Spleen (tissue), 11 donors: ENCODE measurements at regions not wholly inside any gene's neighbourhood (a gene's known extent, or its start where the extent isn't known, plus 50 kb on each side); places are given as distances from the start of the nearest gene placed in this dataset.

Experiments used
- DNase-seq: peaks from one replicate; pipeline ENCODE4 v3.0.0-alpha.2; 2020
- H3K27ac ChIP-seq, 8 donors: fragments of 200-600 bp; sonication (generic) in 7 of 8; 1 replicate in 4 of 8; 2 replicates in 4 of 8; pipeline versions ENCODE4 v1.5.0 to v1.8.0; 2016 to 2021; ENCODE audit warnings: inconsistent platforms in 4 of 8, mild to moderate bottlenecking in 4 of 8, moderate library complexity in 1 of 8
- H3K27me3 ChIP-seq, 7 donors: fragments of 200-600 bp; sonication (generic) in 6 of 7; replicated peaks in 1 of 7; 1 replicate in 4 of 7; 2 replicates in 3 of 7; pipeline versions ENCODE4 v1.5.0 to v1.8.0; 2016 to 2021; ENCODE audit warnings: inconsistent platforms in 3 of 7, mild to moderate bottlenecking in 1 of 7
- H3K36me3 ChIP-seq, 6 donors: fragments of 200-600 bp; sonication (generic) in 5 of 6; 1 replicate in 4 of 6; 2 replicates in 2 of 6; pipeline versions ENCODE4 v1.5.0 to v1.8.0; 2016 to 2021; ENCODE audit warnings: inconsistent platforms in 2 of 6
- H3K4me1 ChIP-seq, 6 donors: fragments of 200-600 bp; sonication (generic) in 5 of 6; 1 replicate in 3 of 6; 2 replicates in 3 of 6; pipeline versions ENCODE4 v1.5.0 to v1.8.0; 2016 to 2021; ENCODE audit warnings: inconsistent platforms in 3 of 6
- H3K4me3 ChIP-seq, 8 donors: fragments of 200-600 bp; sonication (generic) in 7 of 8; 1 replicate in 4 of 8; 2 replicates in 4 of 8; pipeline versions ENCODE4 v1.5.0 to v1.8.0; 2016 to 2021; ENCODE audit warnings: inconsistent platforms in 4 of 8, mild to moderate bottlenecking in 4 of 8, moderate library complexity in 2 of 8
- H3K9me3 ChIP-seq, 8 donors: fragments of 200-600 bp; sonication (generic) in 7 of 8; 1 replicate in 4 of 8; 2 replicates in 4 of 8; pipeline versions ENCODE4 v1.5.0 to v1.8.0; 2016 to 2021; ENCODE audit warnings: inconsistent platforms in 4 of 8
- POLR2A ChIP-seq, 3 donors: fragments of 450-650 bp; IDR thresholded peaks; one replicate each; pipeline ENCODE4 v1.5.1; 2017; ENCODE audit warnings: antibody characterized with exemption in 3 of 3, mild to moderate bottlenecking in 1 of 3
- POLR2AphosphoS5 ChIP-seq, 3 donors: sonication (generic); formaldehyde crosslinking; IDR thresholded peaks; one replicate each; pipeline ENCODE4 v1.5.1; 2017; ENCODE audit warnings: antibody characterized with exemption in 3 of 3
- whole genome bisulfite sequencing, 5 donors: extraction: QIAGEN DNeasy Blood & Tissue Kit in 3 of 5; methylation state at CpG; one replicate each; pipeline versions ENCODE4 v1.1.5 to v1.1.7; 2013 to 2018; 5-methylcytosine and 5-hydroxymethylcytosine counted together
- intact Hi-C: fragments of 100-400 bp; cut with DNase I; formaldehyde crosslinking; loops from one replicate; pipeline ENCODE4 v1.15.0; 2023; ENCODE audit warnings: low total_unique reads
- TF ChIP-seq, protein P1 (sequence below), 11 experiments: fragments of 200-600 bp in 7 of 11; fragments of 450-650 bp in 4 of 11; sonication (generic) in 4 of 11; IDR thresholded peaks in 8 of 11; conservative IDR thresholded peaks in 3 of 11; 1 replicate in 7 of 11; 2 replicates in 4 of 11; pipeline versions ENCODE4 v1.4.0 to v1.8.0; 2016 to 2021; ENCODE audit warnings: antibody characterized with exemption in 11 of 11, inconsistent platforms in 4 of 11, mild to moderate bottlenecking in 1 of 11
- donor health status: healthy with polysubstance abuse.
- donor health status: DM: no; HTN: no; CAD: no; lungs with moderate emphysema.
- donor health status: DM: no; HTN: no; CAD: no.
- donor health status: Bipolar disorder and iron deficiency.
- donor health status: healthy.
- donor health status: DM: no; HTN: no; CAD: no.
- donor health status: DM: yes; HTN: yes; CAD: no.

DNA sequence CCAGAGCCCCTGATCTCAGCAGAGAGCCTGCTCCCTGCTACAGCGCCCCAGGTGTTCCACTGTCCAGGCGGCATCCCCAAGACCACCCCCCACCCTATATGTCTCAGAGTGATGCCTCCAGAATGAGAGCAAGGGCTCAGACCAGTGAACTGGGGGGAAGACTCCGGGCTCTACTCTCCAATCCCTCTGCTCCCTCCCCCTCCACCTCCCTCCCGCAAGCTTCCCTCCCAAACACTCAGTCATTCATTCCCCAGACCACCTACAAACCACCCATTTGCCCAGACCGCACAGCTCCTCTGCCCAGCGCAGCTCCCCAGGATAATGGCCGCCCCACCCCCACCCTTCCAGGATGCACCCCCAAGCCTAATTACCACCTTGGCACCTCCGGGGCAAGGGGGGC, 59.4 kb upstream of the TAC4 start:
- no peaks in the 10 kb centered on the region for H3K9me3 ChIP-seq

DNA sequence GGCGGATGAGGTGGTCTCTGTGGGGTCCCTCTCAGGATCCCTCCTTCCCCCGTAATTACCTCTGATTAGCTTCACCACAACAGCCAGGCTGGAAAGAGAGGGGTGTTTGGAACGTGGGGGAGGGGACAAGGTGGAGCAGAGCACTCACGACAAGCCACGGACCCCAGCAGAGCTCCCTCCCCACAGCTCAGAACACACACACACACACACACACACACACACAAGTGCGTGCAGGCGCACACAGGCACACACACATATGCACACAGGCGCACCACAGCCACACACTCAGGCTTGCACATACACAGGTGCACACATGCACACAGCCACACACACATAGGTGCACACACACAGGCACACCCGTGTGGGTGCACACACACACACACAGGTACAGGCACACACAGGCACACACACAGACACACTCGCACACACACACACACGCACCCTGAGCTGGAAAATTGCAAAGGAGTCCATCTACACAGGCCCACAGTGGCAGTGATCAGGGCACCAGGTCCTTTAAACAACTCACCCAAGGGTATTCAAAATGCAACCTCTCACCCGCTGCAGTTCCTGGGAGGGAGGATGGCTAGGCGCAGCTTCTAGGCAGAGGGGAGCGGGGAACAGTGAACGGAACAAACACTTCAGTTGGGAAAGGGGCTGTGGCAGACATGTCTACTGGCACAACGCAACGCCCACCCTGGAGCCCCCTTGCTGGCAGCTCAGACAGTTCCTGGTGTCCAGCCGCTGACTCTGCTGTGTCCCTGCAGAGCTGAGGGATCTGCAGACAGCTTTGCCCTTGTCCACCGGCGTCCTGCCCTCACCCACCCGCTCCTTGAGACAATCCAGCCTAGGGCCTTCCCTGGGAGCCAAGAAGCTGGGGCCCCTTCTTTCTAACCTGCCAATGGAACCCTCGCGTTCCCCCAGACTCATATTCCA, 59.9 kb upstream of the DLX4 start:
- peaks cover 4 to 95% (median 60%) of the 10 kb centered on the region in 7 donors for H3K27me3 ChIP-seq
- H3K36me3 ChIP-seq = no peaks in the 10 kb centered on the region
- no peak for DNase-seq
- intact Hi-C loops = no loop called here
- H3K4me1 ChIP-seq = peaks cover 0 to 11% (median 8%) of the 10 kb centered on the region in 6 donors
- TF ChIP-seq POLR2A (IDR thresholded peaks at IDR 0.05) (no peak), POLR2AphosphoS5 (IDR thresholded peaks at IDR 0.05) (no peak)
- TF ChIP-seq, protein P1, sequence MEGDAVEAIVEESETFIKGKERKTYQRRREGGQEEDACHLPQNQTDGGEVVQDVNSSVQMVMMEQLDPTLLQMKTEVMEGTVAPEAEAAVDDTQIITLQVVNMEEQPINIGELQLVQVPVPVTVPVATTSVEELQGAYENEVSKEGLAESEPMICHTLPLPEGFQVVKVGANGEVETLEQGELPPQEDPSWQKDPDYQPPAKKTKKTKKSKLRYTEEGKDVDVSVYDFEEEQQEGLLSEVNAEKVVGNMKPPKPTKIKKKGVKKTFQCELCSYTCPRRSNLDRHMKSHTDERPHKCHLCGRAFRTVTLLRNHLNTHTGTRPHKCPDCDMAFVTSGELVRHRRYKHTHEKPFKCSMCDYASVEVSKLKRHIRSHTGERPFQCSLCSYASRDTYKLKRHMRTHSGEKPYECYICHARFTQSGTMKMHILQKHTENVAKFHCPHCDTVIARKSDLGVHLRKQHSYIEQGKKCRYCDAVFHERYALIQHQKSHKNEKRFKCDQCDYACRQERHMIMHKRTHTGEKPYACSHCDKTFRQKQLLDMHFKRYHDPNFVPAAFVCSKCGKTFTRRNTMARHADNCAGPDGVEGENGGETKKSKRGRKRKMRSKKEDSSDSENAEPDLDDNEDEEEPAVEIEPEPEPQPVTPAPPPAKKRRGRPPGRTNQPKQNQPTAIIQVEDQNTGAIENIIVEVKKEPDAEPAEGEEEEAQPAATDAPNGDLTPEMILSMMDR (IDR thresholded peaks at IDR 0.05 in 8 of 11, conservative IDR thresholded peaks at IDR 0.05 in 3 of 11) = no peak
- no peak overlapping the region for H3K27ac ChIP-seq
- no peak overlapping the region for H3K4me3 ChIP-seq
- WGBS, 5 donors = 36 to 50% (median 48%) methylated on average over 19 to 23 of the region's 23 CpGs
- no peaks in the 10 kb centered on the region for H3K9me3 ChIP-seq

More for the DNA sequence above, 59.4 kb upstream of the TAC4 start:
- DNase-seq = no peak
- TF ChIP-seq, protein P1 (IDR thresholded peaks at IDR 0.05 in 8 of 11, conservative IDR thresholded peaks at IDR 0.05 in 3 of 11) = no peak
- TF ChIP-seq POLR2A (IDR thresholded peaks at IDR 0.05) (no peak), POLR2AphosphoS5 (IDR thresholded peaks at IDR 0.05) (no peak)
- peaks cover 0 to 13% (median 8%) of the 10 kb centered on the region in 6 donors for H3K4me1 ChIP-seq
- no peaks in the 10 kb centered on the region for H3K36me3 ChIP-seq
- WGBS, 5 donors = 31 to 47% (median 37%) methylated on average over 7 to 8 of the region's 8 CpGs
- peaks cover 4 to 97% (median 78%) of the 10 kb centered on the region in 7 donors for H3K27me3 ChIP-seq
- intact Hi-C loops = no loop called here
- H3K4me3 ChIP-seq = no peak overlapping the region
- H3K27ac ChIP-seq = no peak overlapping the region

DNA sequence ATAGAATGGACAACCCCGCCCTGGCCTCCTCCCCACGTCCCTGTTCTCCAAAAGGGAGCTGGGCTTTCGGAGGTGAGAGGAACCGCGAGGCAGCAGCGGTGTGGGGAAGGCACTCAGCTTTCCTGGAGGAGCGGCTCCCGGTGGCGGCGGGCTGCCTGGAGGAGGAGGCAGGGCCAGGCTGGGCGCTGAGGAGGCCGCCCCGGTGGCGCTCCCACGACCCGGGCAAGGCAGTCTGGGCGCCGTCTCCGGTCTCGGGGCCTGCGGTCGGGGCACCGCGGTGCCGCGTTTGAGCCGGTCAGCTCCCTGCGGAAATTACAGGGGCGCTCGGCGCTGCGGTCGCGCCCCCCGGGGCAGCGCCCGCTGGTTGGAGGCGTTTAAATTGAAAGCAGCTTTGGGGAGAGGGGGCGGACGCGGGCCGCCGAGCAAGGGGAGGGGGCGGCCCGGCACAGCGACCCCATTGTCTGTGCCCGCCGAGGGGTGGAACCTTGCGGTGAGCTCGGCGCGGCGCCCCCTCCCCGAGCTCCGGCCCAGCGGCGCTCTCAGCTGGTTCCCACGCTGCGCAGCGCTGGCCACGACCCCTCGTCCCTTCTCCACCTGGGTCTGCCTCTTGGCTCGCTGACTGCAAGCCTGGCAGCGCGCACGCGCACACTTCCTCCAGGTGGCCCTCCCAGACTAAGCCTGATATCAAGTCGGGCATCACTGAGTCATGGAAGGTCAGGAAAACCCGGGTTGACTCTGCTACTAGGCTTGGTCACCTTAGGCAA, 58.7 kb upstream of the DLX4 start:
- no peaks in the 10 kb centered on the region for H3K9me3 ChIP-seq
- no peak overlapping the region for H3K27ac ChIP-seq
- TF ChIP-seq POLR2AphosphoS5 (IDR thresholded peaks at IDR 0.05) (no peak), POLR2A (IDR thresholded peaks at IDR 0.05) (no peak)
- TF ChIP-seq, protein P1 (IDR thresholded peaks at IDR 0.05 in 8 of 11, conservative IDR thresholded peaks at IDR 0.05 in 3 of 11) = peak in 1 of 11 experiments; percentile 11
- intact Hi-C loops = no loop called here
- WGBS, 5 donors = 2 to 7% (median 4%) methylated on average over 6 to 69 of the region's 69 CpGs
- H3K4me3 ChIP-seq = peak overlapping the region in 3 of 8 donors; percentile 6 to 46 (median 11)
- H3K4me1 ChIP-seq = peaks cover 0 to 11% (median 8%) of the 10 kb centered on the region in 6 donors
- peaks cover 4 to 95% (median 48%) of the 10 kb centered on the region in 7 donors for H3K27me3 ChIP-seq
- H3K36me3 ChIP-seq = no peaks in the 10 kb centered on the region
- DNase-seq = no peak
